Keratinocyte (primary cell): ENCODE measurements at regions not wholly inside any gene's neighbourhood (a gene's known extent, or its start where the extent isn't known, plus 50 kb on each side); places are given as distances from the start of the nearest gene placed in this dataset.

Experiments used
- DNase-seq: peaks from one replicate; pipeline ENCODE4 v3.0.0-alpha.2; 2011; ENCODE audit warnings: low read depth, missing footprints, low spot score
- FAIRE-seq: peaks from 2 replicates; lab custom pipeline; 2011; peaks lifted over from hg19 to GRCh38; lab: Jason Lieb, UNC
- H2AFZ ChIP-seq: 2 replicates; pipeline ENCODE4 v1.6.0; 2012; ENCODE audit warnings: low read length, control low read depth, inconsistent platforms; ENCODE audit not compliant: control insufficient read depth
- H3K27ac ChIP-seq: 2 replicates; pipeline ENCODE4 v1.5.1; 2011; ENCODE audit warnings: low read length; ENCODE audit not compliant: control insufficient read depth, insufficient read depth
- H3K27me3 ChIP-seq: 3 replicates; pipeline ENCODE4 v1.6.0; 2011; ENCODE audit warnings: low read length; ENCODE audit not compliant: control insufficient read depth, insufficient read depth; ENCODE audit errors: extremely low read depth
- H3K36me3 ChIP-seq, 2 experiments: 2 replicates in 1 of 2; 3 replicates in 1 of 2; pipeline ENCODE4 v1.5.1; 2011; ENCODE audit warnings: low read length in 2 of 2, mild to moderate bottlenecking in 1 of 2; ENCODE audit not compliant: control insufficient read depth in 2 of 2, insufficient read depth in 2 of 2; ENCODE audit errors: extremely low read depth in 1 of 2
- H3K4me1 ChIP-seq: 3 replicates; pipeline ENCODE4 v1.5.1; 2011; ENCODE audit warnings: low read length; ENCODE audit not compliant: control insufficient read depth, insufficient read depth; ENCODE audit errors: extremely low read depth
- H3K4me2 ChIP-seq: 3 replicates; pipeline ENCODE4 v1.6.0; 2011; ENCODE audit warnings: low read depth, low read length; ENCODE audit not compliant: control insufficient read depth, insufficient read depth; ENCODE audit errors: extremely low read depth
- H3K4me3 ChIP-seq, 3 experiments: fragments of 200-600 bp in 1 of 3; sonication (generic) in 1 of 3; 2 replicates in 2 of 3; 3 replicates in 1 of 3; pipeline ENCODE4 v1.5.1; 2011 to 2016; ENCODE audit warnings: low read length in 3 of 3, mild to moderate bottlenecking in 3 of 3, control low read depth in 2 of 3, inconsistent platforms in 1 of 3, low read depth in 1 of 3, mixed read lengths in 1 of 3, mixed run types in 1 of 3, moderate library complexity in 1 of 3; ENCODE audit not compliant: control insufficient read depth in 2 of 3, insufficient read depth in 2 of 3; ENCODE audit errors: extremely low read depth in 1 of 3
- H3K79me2 ChIP-seq: 2 replicates; pipeline ENCODE4 v1.6.0; 2012; ENCODE audit warnings: low read length; ENCODE audit not compliant: control insufficient read depth, insufficient read depth
- H3K9ac ChIP-seq: 3 replicates; pipeline ENCODE4 v1.6.0; 2011; ENCODE audit warnings: low read length; ENCODE audit not compliant: control insufficient read depth, insufficient read depth; ENCODE audit errors: extremely low read depth
- H3K9me1 ChIP-seq: 3 replicates; pipeline ENCODE4 v1.6.0; 2011; ENCODE audit warnings: low read length; ENCODE audit not compliant: control insufficient read depth, insufficient read depth; ENCODE audit errors: extremely low read depth
- H3K9me3 ChIP-seq: 2 replicates; pipeline ENCODE4 v1.5.1; 2012; ENCODE audit warnings: low read depth, low read length; ENCODE audit not compliant: control insufficient read depth
- H4K20me1 ChIP-seq: 3 replicates; pipeline ENCODE4 v1.6.0; 2011; ENCODE audit warnings: low read length; ENCODE audit not compliant: control insufficient read depth, insufficient read depth; ENCODE audit errors: extremely low read depth
- CTCF ChIP-seq, 3 experiments: IDR thresholded peaks in 1 of 3; conservative IDR thresholded peaks in 1 of 3; optimal IDR thresholded peaks in 1 of 3; 2 replicates in 2 of 3; 3 replicates in 1 of 3; pipeline versions ENCODE3 to v1.5.1; 2011; ENCODE audit warnings: low read length in 3 of 3, mild to moderate bottlenecking in 3 of 3, moderate library complexity in 2 of 3, control low read depth in 1 of 3, inconsistent platforms in 1 of 3; ENCODE audit not compliant: insufficient read depth in 2 of 3; ENCODE audit errors: extremely low read depth in 1 of 3
- EZH2 ChIP-seq: IDR thresholded peaks from one replicate; pipeline ENCODE4 v1.6.1; 2012; ENCODE audit warnings: inconsistent platforms, mild to moderate bottlenecking, low read length, moderate library complexity
- dilution Hi-C: fragments of 300-500 bp; cut with MboI; formaldehyde crosslinking; loops from one replicate; pipeline ENCODE4 v1.7.0; 2020; ENCODE audit warnings: low sequenced_read_pairs; ENCODE audit not compliant: extremely low pct_ligation_motif_present

GRCh38 chr12:92581604-92582003 lies 121.2 kb upstream of the PLEKHG7 start:
- Histone ChIP-seq H3K4me3 (no peak overlapping the region), H3K4me2 (no peak overlapping the region), H3K27me3 (no peaks in the 10 kb centered on the region), H3K4me1 (no peaks in the 10 kb centered on the region), H2AFZ (no peak overlapping the region), H4K20me1 (no peaks in the 10 kb centered on the region), H3K9me3 (no peaks in the 10 kb centered on the region), H3K9me1 (no peaks in the 10 kb centered on the region), H3K27ac (no peak overlapping the region), H3K9ac (no peak overlapping the region), H3K79me2 (no peaks in the 10 kb centered on the region), H3K36me3 (no peaks in the 10 kb centered on the region)
- FAIRE-seq (no peak), DNase-seq (no peak)
- no peak for TF ChIP-seq CTCF (optimal IDR thresholded peaks at IDR 0.05 in 1 of 3, IDR thresholded peaks at IDR 0.05 in 1 of 3, conservative IDR thresholded peaks at IDR 0.05 in 1 of 3; ENCODE audit: extremely low read depth in 1 of 3, insufficient read depth in 2 of 3, low read length in 3 of 3)
- TF ChIP-seq EZH2, result no peak
- dilution Hi-C loops, result no loop called here

GRCh38 chr12:92574911-92575570 lies 127.7 kb upstream of the PLEKHG7 start:
- H3K4me3 ChIP-seq, result no peak overlapping the region
- peak overlapping the region; percentile 61 for H3K27ac ChIP-seq
- no peak overlapping the region for H3K4me2 ChIP-seq
- H3K36me3 ChIP-seq, result no peaks in the 10 kb centered on the region
- no peaks in the 10 kb centered on the region for H3K79me2 ChIP-seq
- H3K27me3 ChIP-seq, result no peaks in the 10 kb centered on the region
- no peak overlapping the region for H3K9ac ChIP-seq
- DNase-seq, result no peak
- no peaks in the 10 kb centered on the region for H3K9me3 ChIP-seq
- H2AFZ ChIP-seq, result peak overlapping the region; percentile 33
- TF ChIP-seq EZH2 (no peak), CTCF (optimal IDR thresholded peaks at IDR 0.05 in 1 of 3, IDR thresholded peaks at IDR 0.05 in 1 of 3, conservative IDR thresholded peaks at IDR 0.05 in 1 of 3; ENCODE audit: extremely low read depth in 1 of 3, insufficient read depth in 2 of 3, low read length in 3 of 3) (no peak)
- dilution Hi-C loops, result no loop called here
- no peaks in the 10 kb centered on the region for H4K20me1 ChIP-seq
- peaks cover 17% of the 10 kb centered on the region for H3K4me1 ChIP-seq
- H3K9me1 ChIP-seq, result no peaks in the 10 kb centered on the region
- no peak for FAIRE-seq
